C4-2B (cell line): ENCODE measurements at regions not wholly inside any gene's neighbourhood (a gene's known extent, or its start where the extent isn't known, plus 50 kb on each side); places are given as distances from the start of the nearest gene placed in this dataset.

Experiments
- H3K27ac ChIP-seq: fragments of 450-650 bp; 2 replicates; pipeline ENCODE4 v1.5.1; 2017
- CTCF ChIP-seq: fragments of 450-650 bp; conservative IDR thresholded peaks from 2 replicates; pipeline ENCODE4 v1.5.1; 2017; ENCODE audit warnings: mild to moderate bottlenecking
- ZFX ChIP-seq: fragments of 450-650 bp; IDR thresholded peaks from 2 replicates; pipeline ENCODE4 v1.6.1; 2017

GRCh38 chr6:106796781-106797180 is 167.4 kb downstream of the QRSL1 start:
- H3K27ac ChIP-seq = no peak overlapping the region
- TF ChIP-seq ZFX = no peak
- TF ChIP-seq CTCF = no peak

- TF ChIP-seq ZFX = no peak
- TF ChIP-seq CTCF = no peak
- no peak overlapping the region for H3K27ac ChIP-seq
Measured at GRCh38 chr6:106794129-106794528, 164.8 kb downstream of the QRSL1 start.

- H3K27ac ChIP-seq = no peak overlapping the region
Measured at GRCh38 chr6:106792536-106793236, 163.3 kb downstream of the QRSL1 start.

GRCh38 chr6:106790935-106791334 is 161.6 kb downstream of the QRSL1 start:
- H3K27ac ChIP-seq = no peak overlapping the region
- TF ChIP-seq CTCF (no peak), ZFX (no peak)

More at GRCh38 chr6:106792536-106793236, 163.3 kb downstream of the QRSL1 start:
- TF ChIP-seq CTCF (no peak), ZFX (no peak)

GRCh38 chr6:106790149-106790770 is 160.9 kb downstream of the QRSL1 start:
- H3K27ac ChIP-seq = no peak overlapping the region
- no peak for TF ChIP-seq ZFX
- no peak for TF ChIP-seq CTCF

GRCh38 chr6:106789428-106790148 is 160.2 kb downstream of the QRSL1 start:
- TF ChIP-seq CTCF (no peak), ZFX (no peak)

GRCh38 chr6:106788761-106789160 is 159.4 kb downstream of the QRSL1 start:
- H3K27ac ChIP-seq = no peak overlapping the region
- TF ChIP-seq CTCF (no peak), ZFX (no peak)

More at GRCh38 chr6:106789428-106790148, 160.2 kb downstream of the QRSL1 start:
- H3K27ac ChIP-seq = no peak overlapping the region
